HG03025 (cell line): ENCODE measurements at regions not wholly inside any gene's neighbourhood (a gene's known extent, or its start where the extent isn't known, plus 50 kb on each side); places are given as distances from the start of the nearest gene placed in this dataset.
"Not testable (repeated sequence)": the region's sequence is repeated elsewhere in the genome, so short reads cannot be mapped to it uniquely, and the experiment has no call there.

ENCODE experiments used
- ATAC-seq: cut with Tn5 transposase; IDR thresholded peaks from one replicate; pipeline ENCODE4 v1.9.1; 2021; ENCODE audit warnings: mild to moderate bottlenecking, moderate library complexity; ENCODE audit not compliant: unreplicated experiment, low FRiP score

DNA sequence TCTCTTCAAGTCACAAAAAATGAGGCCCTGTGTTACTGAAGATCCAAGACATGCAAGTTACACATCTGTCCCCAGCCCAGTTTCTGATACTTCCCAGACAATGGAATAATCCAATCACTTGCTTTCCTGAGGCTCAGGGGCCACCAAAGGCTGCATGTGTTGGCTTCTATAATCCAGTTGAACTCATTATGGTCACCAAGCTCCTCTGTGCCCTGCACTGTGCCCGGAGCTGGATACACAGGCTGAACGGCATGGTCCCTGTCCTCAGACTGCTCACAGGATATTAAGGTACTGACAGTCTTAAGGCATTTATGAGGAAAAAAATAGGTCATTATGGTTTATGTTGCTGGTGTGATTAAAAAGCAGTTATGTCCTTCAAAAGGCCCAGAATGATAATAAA, 117.0 kb upstream of the SYT6 start:
- no peak for ATAC-seq

- ATAC-seq: no peak
Measured at GRCh38 chr1:114270282-114270681, 116.6 kb upstream of the SYT6 start.

DNA sequence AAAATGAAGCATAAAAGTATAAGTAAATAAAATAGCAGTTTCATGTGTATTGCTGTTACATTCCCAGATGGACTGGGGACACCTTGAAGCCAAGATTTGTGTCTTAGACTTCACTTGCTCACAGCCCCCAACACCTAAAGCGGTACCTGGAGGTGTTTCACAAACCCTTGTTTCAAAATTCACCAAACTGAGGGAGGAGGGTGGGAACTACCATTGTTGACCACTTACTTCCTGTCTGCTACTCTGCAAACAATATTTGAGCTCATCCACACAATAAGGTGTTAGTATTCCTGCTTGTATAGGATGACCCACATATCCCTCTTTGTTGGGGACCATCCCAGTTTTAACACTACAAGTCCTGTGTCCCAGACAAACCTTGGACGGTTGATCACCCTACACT, 115.9 kb upstream of the SYT6 start:
- ATAC-seq: no peak

- ATAC-seq: peak; percentile 77
Measured at GRCh38 chr1:114263343-114263742, 109.7 kb upstream of the SYT6 start.

GRCh38 chr1:114262337-114262736, 108.7 kb upstream of the SYT6 start:
- ATAC-seq: no peak

- no peak for ATAC-seq
Measured at GRCh38 chr1:114260805-114261484, 107.3 kb upstream of the SYT6 start.

GRCh38 chr1:114259511-114260160, 106.0 kb upstream of the SYT6 start:
- no peak for ATAC-seq

DNA sequence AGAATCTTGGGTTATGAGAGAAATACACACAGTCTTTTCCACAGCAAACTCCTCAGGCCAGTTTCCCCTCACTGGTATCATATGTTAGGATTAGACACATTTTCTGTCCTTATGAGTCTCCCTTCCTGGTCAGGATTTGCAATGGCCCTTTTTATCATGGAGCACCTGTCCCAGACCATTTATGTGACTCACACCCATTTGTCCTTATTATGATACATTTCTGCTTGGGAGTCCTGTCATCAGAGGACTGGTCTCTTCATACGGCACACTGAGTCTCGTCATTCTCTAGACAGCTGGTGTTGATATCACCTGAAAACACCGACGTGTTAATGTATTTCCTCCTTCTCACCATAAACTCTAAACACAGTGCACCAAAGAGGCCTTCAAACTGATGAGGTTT, 105.0 kb upstream of the SYT6 start:
- no peak for ATAC-seq

DNA sequence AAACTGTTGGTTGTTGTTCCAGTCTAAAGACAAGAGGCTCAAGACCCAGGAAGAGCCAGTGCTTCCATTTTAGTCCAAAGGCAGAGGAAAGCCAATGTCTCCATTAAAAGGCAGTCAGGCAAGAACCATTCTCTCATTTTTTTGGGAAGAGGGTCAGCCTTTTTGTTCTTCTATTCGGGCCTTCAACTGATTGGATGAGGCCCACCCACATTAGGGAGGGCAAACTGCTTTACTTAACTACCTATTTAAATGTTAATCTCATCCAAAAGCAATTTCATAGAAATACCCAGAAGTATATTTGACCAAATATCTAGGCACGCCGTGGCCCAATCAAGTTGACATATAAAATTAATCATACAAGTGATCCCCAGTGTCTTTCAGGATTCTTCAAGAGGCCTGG, 104.4 kb upstream of the SYT6 start:
- no peak for ATAC-seq

GRCh38 chr1:114257554-114257953, 103.9 kb upstream of the SYT6 start:
- no peak for ATAC-seq

- ATAC-seq: no peak
Measured at GRCh38 chr1:114253900-114254299, 100.2 kb upstream of the SYT6 start.

- no peak for ATAC-seq
Measured at GRCh38 chr1:114251573-114251939, 97.9 kb upstream of the SYT6 start.

- ATAC-seq: no peak
Measured at GRCh38 chr1:114250683-114251572, 97.3 kb upstream of the SYT6 start.

DNA sequence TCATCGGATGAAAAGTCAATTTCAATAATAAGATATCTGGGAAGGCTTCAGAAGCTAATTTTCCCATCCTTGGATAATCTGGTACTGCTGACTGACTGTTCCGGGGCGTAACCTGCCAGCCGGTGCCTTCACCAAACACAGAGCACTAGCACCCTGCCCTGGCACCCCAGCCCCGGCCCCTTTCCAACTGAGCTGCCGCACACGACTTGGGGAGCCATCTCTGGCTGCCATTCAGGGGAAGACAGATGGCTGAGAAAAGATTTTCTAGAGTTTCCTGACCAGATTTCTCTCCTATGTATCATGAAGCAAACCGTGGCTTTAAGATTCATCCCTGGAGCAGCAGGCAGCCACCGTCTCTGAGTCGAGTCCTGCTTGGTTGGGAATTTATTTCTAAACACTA, 96.0 kb upstream of the SYT6 start:
- no peak for ATAC-seq

DNA sequence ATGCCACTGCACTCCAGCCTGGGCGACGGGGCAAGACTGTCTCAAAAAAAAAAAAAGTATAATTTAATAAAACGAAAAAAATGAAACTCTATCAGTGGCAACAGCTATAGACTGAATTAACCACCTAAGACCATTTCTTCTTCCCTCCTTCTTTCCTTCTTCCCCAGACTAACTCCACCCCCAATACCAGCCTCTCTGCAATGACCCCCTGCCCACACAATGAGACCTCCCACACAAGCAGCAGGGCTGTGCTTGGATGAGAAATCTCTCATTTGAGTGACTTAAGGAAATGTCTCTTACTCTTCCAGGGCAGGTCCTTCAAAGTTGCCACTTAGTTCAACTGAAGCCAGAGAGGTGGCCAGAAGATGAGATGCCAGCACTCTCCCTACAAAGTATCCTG, 94.5 kb upstream of the SYT6 start:
- no peak for ATAC-seq

GRCh38 chr1:114242531-114243210, 89.0 kb upstream of the SYT6 start:
- ATAC-seq: not testable (repeated sequence)

GRCh38 chr1:114238053-114238452, 84.4 kb upstream of the SYT6 start:
- ATAC-seq: no peak

- no peak for ATAC-seq
Measured at GRCh38 chr1:114236517-114236916, 82.8 kb upstream of the SYT6 start.

GRCh38 chr1:114235960-114236359, 82.3 kb upstream of the SYT6 start:
- ATAC-seq: no peak

GRCh38 chr1:114235281-114235680, 81.6 kb upstream of the SYT6 start:
- ATAC-seq: no peak
